ENCODE measurements at regions not wholly inside any gene's neighbourhood (a gene's known extent, or its start where the extent isn't known, plus 50 kb on each side); places are given as distances from the start of the nearest gene placed in this dataset.

- TF ChIP-seq CTCF (IDR thresholded peaks at IDR 0.05; ENCODE audit: low read depth, low read length, poor library complexity, severe bottlenecking) (no peak), EZH2phosphoT487 (IDR thresholded peaks at IDR 0.05; ENCODE audit: borderline replicate concordance, low read length) (no peak)
Observed at GRCh38 chr2:42116195-42117181, 52.7 kb upstream of the EML4 start.

Measured in DOHH2 (cell line).